NCI-H1092 treated with DMSO at 0.1 percent for 48 hours (cell line): ENCODE measurements at regions not wholly inside any gene's neighbourhood (a gene's known extent, or its start where the extent isn't known, plus 50 kb on each side); places are given as distances from the start of the nearest gene placed in this dataset.
"Not testable (repeated sequence)": the region's sequence is repeated elsewhere in the genome, so short reads cannot be mapped to it uniquely, and the experiment has no call there.

ENCODE experiments used
- DNase-seq: peaks from one replicate; lab custom pipeline; 2025; lab: John Stamatoyannopoulos, UW

GRCh38 chr11:104704146-104704830 lies 194.0 kb downstream of the CASP12 start:
- no peak for DNase-seq

- DNase-seq: no peak
Observed at GRCh38 chr11:104700609-104701008, 197.7 kb downstream of the CASP12 start.

GRCh38 chr11:104699981-104700380 lies 198.3 kb downstream of the CASP12 start:
- no peak for DNase-seq

- no peak for DNase-seq
Observed at GRCh38 chr11:104695065-104695463, 203.2 kb downstream of the CASP12 start.

- DNase-seq: no peak
Observed at GRCh38 chr11:104694259-104695064, 203.8 kb downstream of the CASP12 start.

- no peak for DNase-seq
Observed at GRCh38 chr11:104692751-104693150, 205.5 kb downstream of the CASP12 start.

- no peak for DNase-seq
Observed at GRCh38 chr11:104691129-104691528, 207.1 kb downstream of the CASP12 start.

- DNase-seq: no peak
Observed at GRCh38 chr11:104690241-104690640, 208.0 kb downstream of the CASP12 start.

- DNase-seq: no peak
Observed at GRCh38 chr11:104688731-104689130, 209.5 kb downstream of the CASP12 start.

- DNase-seq: no peak
Observed at GRCh38 chr11:104682206-104682605, 216.1 kb downstream of the CASP12 start.

GRCh38 chr11:104679258-104679657 lies 219.0 kb downstream of the CASP12 start:
- DNase-seq: no peak

GRCh38 chr11:104678408-104678807 lies 219.9 kb downstream of the CASP12 start:
- DNase-seq: no peak

- DNase-seq: not testable (repeated sequence)
Observed at GRCh38 chr11:104677069-104677468, 221.2 kb downstream of the CASP12 start.

- no peak for DNase-seq
Observed at GRCh38 chr11:104672897-104673296, 225.4 kb downstream of the CASP12 start.

GRCh38 chr11:104668797-104669463 lies 229.3 kb downstream of the CASP12 start:
- DNase-seq: no peak

GRCh38 chr11:104666624-104667023 lies 231.6 kb downstream of the CASP12 start:
- no peak for DNase-seq

GRCh38 chr11:104665641-104666040 lies 232.6 kb downstream of the CASP12 start:
- DNase-seq: no peak

GRCh38 chr11:104663190-104664140 lies 234.8 kb downstream of the CASP12 start:
- DNase-seq: no peak

GRCh38 chr11:104661901-104662300 lies 236.4 kb downstream of the CASP12 start:
- no peak for DNase-seq

- DNase-seq: no peak
Observed at GRCh38 chr11:104661471-104661870, 236.8 kb downstream of the CASP12 start.

GRCh38 chr11:104658177-104658576 lies 240.1 kb downstream of the CASP12 start:
- DNase-seq: no peak

GRCh38 chr11:104657083-104657482 lies 241.2 kb downstream of the CASP12 start:
- no peak for DNase-seq
